Erythroblast (primary cell): ENCODE measurements at regions not wholly inside any gene's neighbourhood (a gene's known extent, or its start where the extent isn't known, plus 50 kb on each side); places are given as distances from the start of the nearest gene placed in this dataset.

Experiments used
- GATA1 ChIP-seq: IDR thresholded peaks from 2 replicates; pipeline ENCODE4 v1.6.1; 2011; ENCODE audit warnings: low read depth, mild to moderate bottlenecking, control low read depth, low read length, moderate library complexity
- POLR2A ChIP-seq: IDR thresholded peaks from 2 replicates; pipeline ENCODE4 v1.6.1; 2011; ENCODE audit warnings: mild to moderate bottlenecking, low read length

- TF ChIP-seq POLR2A (no peak), GATA1 (no peak)
These were observed 587.1 kb downstream of the ZNF385D start for GRCh38 chr3:21163956-21164355.
